ENCODE measurements at regions not wholly inside any gene's neighbourhood (a gene's known extent, or its start where the extent isn't known, plus 50 kb on each side); places are given as distances from the start of the nearest gene placed in this dataset.

- Mint-ChIP-seq H3K4me3 (no peak overlapping the region), H3K9me3 (peaks cover 4% of the 10 kb centered on the region; the same call in 1 of the 2 replicates), H3K27me3 (ENCODE audit: low read depth) (no peaks in the 10 kb centered on the region), H3K4me1 (peaks cover 29% of the 10 kb centered on the region), H3K27ac (no peak overlapping the region), H3K36me3 (no peaks in the 10 kb centered on the region)
- POLR2A ChIA-PET = no interaction called here
- TF ChIP-seq OVOL2 (CRISPR knock-in tag; IDR thresholded peaks at IDR 0.05; ENCODE audit: borderline replicate concordance) (no peak), ZNF219 (CRISPR knock-in tag; IDR thresholded peaks at IDR 0.05; ENCODE audit: borderline replicate concordance) (no peak), GTF2I (CRISPR knock-in tag; conservative IDR thresholded peaks at IDR 0.05) (no peak), JUN (CRISPR knock-in tag; IDR thresholded peaks at IDR 0.05) (no peak), HMGA2 (CRISPR knock-in tag; IDR thresholded peaks at IDR 0.05) (no peak), NR1H2 (CRISPR knock-in tag; IDR thresholded peaks at IDR 0.05) (no peak), FOXP4 (CRISPR knock-in tag; IDR thresholded peaks at IDR 0.05) (no peak), NFATC4 (CRISPR knock-in tag; IDR thresholded peaks at IDR 0.05) (no peak), USF2 (CRISPR knock-in tag; IDR thresholded peaks at IDR 0.05) (no peak)
- CTCF ChIA-PET = no interaction called here
- no peak for DNase-seq (ENCODE audit: low spot score)
- no peak for ATAC-seq
Observed at GRCh38 chr5:155626592-155626991, 613.0 kb downstream of the KIF4B start.

GRCh38 chr5:155628346-155628745, 614.8 kb downstream of the KIF4B start:
- Mint-ChIP-seq H3K9me3 (peaks cover 4% of the 10 kb centered on the region; the same call in 1 of the 2 replicates), H3K27me3 (ENCODE audit: low read depth) (no peaks in the 10 kb centered on the region), H3K4me1 (peaks cover 26% of the 10 kb centered on the region), H3K4me3 (no peak overlapping the region), H3K27ac (no peak overlapping the region), H3K36me3 (no peaks in the 10 kb centered on the region)
- DNase-seq (ENCODE audit: low spot score) = no peak
- no peak for ATAC-seq
- no peak for TF ChIP-seq ZNF232 (CRISPR knock-in tag; IDR thresholded peaks at IDR 0.05)
- ChIA-PET CTCF (no interaction called here), POLR2A (no interaction called here)

GRCh38 chr5:155629597-155629996, 616.0 kb downstream of the KIF4B start:
- no peak overlapping the region for H3K4me3 Mint-ChIP-seq

GRCh38 chr5:155631116-155631515, 617.6 kb downstream of the KIF4B start:
- Mint-ChIP-seq H3K36me3 (peaks cover 2% of the 10 kb centered on the region; the same call in 1 of the 2 replicates), H3K27me3 (ENCODE audit: low read depth) (no peaks in the 10 kb centered on the region), H3K4me1 (peaks cover 9% of the 10 kb centered on the region), H3K9me3 (peaks cover 17% of the 10 kb centered on the region), H3K4me3 (no peak overlapping the region), H3K27ac (0 out of 2 replicates have a peak overlapping the region, but pooled peaks have one; percentile 58)
- ATAC-seq (no peak), DNase-seq (ENCODE audit: low spot score) (no peak)
- ChIA-PET CTCF (no interaction called here), POLR2A (no interaction called here)
- TF ChIP-seq GTF2I (CRISPR knock-in tag; conservative IDR thresholded peaks at IDR 0.05) (no peak), ELF4 (CRISPR knock-in tag; IDR thresholded peaks at IDR 0.05; ENCODE audit: low read depth) (no peak), ZNF232 (CRISPR knock-in tag; IDR thresholded peaks at IDR 0.05) (no peak), ZNF138 (CRISPR knock-in tag; conservative IDR thresholded peaks at IDR 0.05) (no peak), GABPB1 (CRISPR knock-in tag; IDR thresholded peaks at IDR 0.05) (no peak), ZNF671 (CRISPR knock-in tag; IDR thresholded peaks at IDR 0.05) (no peak), NFE2L1 (CRISPR knock-in tag; IDR thresholded peaks at IDR 0.05) (no peak), FOXP1 (CRISPR knock-in tag; IDR thresholded peaks at IDR 0.05; ENCODE audit: borderline replicate concordance) (no peak), CREM (CRISPR knock-in tag; IDR thresholded peaks at IDR 0.05) (no peak), ZNF263 (CRISPR knock-in tag; IDR thresholded peaks at IDR 0.05; ENCODE audit: low read depth) (no peak), EMX1 (CRISPR knock-in tag; IDR thresholded peaks at IDR 0.05) (no peak), NR3C1 (CRISPR knock-in tag; conservative IDR thresholded peaks at IDR 0.05; ENCODE audit: low read depth) (no peak), MYBL2 (CRISPR knock-in tag; IDR thresholded peaks at IDR 0.05) (no peak), SMAD4 (CRISPR knock-in tag; IDR thresholded peaks at IDR 0.05) (no peak)

More at GRCh38 chr5:155629597-155629996, 616.0 kb downstream of the KIF4B start:
- no peak for DNase-seq (ENCODE audit: low spot score)
- no peak for TF ChIP-seq FOXP1 (CRISPR knock-in tag; IDR thresholded peaks at IDR 0.05; ENCODE audit: borderline replicate concordance)
- no peaks in the 10 kb centered on the region for H3K27me3 Mint-ChIP-seq (ENCODE audit: low read depth)
- peaks cover 19% of the 10 kb centered on the region for H3K4me1 Mint-ChIP-seq
- H3K36me3 Mint-ChIP-seq = peaks cover 2% of the 10 kb centered on the region; the same call in 1 of the 2 replicates
- no peak overlapping the region for H3K27ac Mint-ChIP-seq
- POLR2A ChIA-PET = interaction anchor here (0.6 kb wide), 1 partner anchor 33 kb away, joined by 3 read pairs; no protein-coding TSS in a partner anchor
- H3K9me3 Mint-ChIP-seq = peaks cover 14% of the 10 kb centered on the region
- CTCF ChIA-PET = interaction anchor here (0.6 kb wide), 2 partner anchors 10 to 142 kb away, joined by 4 to 5 read pairs; no protein-coding TSS in a partner anchor
- ATAC-seq = no peak
